ENCODE measurements at regions not wholly inside any gene's neighbourhood (a gene's known extent, or its start where the extent isn't known, plus 50 kb on each side); places are given as distances from the start of the nearest gene placed in this dataset.

GRCh38 chr12:115259968-115260747 lies 576.2 kb upstream of the TBX3 start:
- DNase-seq (ENCODE audit: low read depth), result no peak

DNA sequence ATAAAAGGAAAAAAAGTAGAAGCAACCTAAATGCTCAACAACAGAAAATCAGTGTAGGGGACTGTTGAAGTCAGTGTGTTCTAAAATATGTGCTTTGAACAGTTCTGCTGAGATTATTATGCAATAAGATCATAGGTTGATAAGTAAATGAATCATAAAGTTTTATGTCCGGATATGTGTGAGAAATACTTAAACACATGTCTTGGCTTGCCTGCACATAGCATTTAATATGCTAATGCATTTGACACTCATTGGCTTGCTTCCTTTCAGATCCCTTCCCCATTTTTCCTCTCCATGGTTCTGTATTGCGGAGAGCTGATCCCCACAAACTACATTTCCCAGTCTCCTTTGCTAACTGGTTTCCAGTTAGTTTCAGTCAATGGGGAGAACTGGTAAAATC lies 573.8 kb upstream of the TBX3 start:
- DNase-seq (ENCODE audit: low read depth), result peak; percentile 77

DNA sequence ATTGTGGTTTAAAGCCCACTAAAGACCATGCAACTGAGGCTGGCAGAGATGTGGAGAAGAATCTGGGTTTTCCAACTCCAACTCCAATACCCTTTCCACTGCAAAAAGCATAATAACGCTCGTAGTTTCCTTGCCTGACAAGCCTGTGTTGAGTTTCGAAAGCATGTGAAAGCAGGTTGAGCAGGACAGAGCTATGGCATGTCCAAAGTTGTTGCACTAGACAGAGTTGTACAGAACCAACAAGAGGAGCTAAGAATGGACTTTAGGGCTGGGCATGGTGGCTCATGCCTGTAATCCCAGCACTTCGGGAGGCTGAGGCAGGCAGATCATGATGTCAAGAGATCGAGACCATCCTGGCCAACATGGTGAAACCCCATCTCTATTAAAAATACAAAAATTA lies 572.0 kb upstream of the TBX3 start:
- no peak for DNase-seq (ENCODE audit: low read depth)

GRCh38 chr12:115255257-115255656 lies 571.3 kb upstream of the TBX3 start:
- no peak for DNase-seq (ENCODE audit: low read depth)

GRCh38 chr12:115253049-115253448 lies 569.1 kb upstream of the TBX3 start:
- no peak for DNase-seq (ENCODE audit: low read depth)

DNA sequence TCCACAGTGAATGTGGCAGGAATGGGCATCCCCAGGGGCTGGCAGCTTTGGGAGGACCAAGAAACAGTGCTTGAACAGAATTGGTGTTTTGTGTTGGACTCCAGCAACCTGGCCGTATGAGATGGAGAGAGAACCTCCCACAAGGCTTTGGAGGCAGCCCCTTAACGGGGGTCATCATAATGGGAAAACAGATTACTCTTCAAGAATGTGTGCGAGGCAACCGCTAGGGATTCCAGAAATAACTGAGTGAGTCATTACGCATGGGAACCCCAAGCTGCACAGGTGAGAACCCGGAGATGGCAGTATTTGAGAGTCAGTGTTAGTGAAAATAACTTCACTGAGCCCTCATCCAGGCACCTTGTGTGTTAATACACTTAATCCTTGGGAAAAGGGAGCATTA lies 567.8 kb upstream of the TBX3 start:
- DNase-seq (ENCODE audit: low read depth), result no peak

DNA sequence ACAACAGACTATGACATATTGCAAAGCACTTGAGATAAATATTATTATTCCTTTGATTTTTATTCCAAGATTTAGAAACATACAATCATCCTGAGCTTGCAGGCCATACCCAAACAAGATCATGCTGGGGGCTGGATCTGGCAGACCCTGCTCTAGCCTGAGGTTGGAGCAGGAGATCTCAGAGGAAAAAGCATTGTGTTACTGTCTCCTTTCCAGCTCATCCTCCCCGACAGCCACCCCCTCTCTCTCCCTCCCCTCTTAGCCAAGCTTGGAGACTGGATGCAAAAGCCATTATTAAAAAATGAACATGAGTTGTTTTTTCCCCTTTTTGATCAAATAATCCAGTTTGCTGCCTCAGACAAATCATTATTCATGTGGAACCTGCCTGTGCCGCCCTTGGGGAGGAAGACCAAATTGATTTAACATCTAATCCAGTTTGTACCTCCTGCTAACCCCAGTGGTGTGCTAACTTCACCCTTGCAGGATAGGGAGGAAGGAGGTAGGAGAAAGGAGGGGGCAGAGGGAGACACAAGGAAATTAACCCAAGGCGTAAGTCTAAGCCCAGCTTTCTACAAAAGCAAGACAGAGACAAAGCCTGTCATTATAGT lies 565.8 kb upstream of the TBX3 start:
- no peak for DNase-seq (ENCODE audit: low read depth)

DNA sequence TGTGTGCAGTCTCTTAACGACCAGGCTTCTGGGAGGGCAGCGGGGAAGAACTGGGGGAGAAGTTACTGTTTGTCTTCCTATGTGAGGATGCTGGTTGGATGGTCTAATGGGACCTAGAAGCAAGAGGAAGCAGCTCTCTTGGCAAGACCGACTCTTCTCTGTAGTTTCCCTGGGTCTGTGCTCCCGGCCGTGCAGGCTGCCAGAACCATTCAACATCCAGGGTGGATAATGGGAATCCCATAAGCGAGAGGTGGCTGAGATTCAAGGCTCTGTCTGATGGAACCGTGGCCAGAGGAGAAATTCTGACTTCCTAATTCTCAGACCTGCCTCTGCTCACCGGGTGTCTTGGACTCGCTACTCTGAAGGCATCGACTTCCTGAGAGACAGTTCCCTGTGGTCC lies 561.0 kb upstream of the TBX3 start:
- no peak for DNase-seq (ENCODE audit: low read depth)

DNA sequence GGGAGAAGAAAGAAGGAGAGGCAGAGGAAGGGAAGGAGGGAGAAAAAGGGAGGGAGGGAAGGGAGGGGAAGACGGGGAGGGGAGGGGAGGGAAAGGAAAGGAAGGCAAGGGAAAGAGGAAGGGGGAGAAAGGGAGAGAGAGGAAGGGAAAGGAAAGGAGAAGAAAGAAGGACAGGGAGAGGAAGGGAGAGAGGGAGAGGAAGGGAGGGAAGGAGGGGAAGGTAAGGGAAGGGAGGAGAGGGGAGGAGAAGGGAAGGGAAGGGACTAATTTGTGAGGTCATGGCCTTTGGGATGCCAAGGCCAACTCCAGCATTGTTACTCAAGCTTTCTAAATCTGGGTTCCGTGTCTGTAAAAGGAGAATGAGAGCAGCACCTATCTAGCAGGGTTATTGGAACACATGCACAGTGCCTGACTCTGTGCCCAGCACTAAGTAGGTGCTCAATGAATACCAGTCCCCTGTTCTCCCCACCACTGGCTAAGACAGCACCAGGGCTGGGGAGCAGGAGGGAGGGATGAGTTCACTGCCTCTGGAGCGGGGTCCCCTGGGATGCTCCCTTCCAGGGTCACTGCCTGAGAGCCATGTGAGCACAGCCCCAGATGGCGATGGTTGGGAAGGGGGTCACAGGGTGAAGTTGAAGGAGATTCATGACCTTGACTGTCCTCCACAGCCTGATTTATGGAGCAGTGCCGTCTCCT lies 560.1 kb upstream of the TBX3 start:
- no peak for DNase-seq (ENCODE audit: low read depth)

GRCh38 chr12:115240251-115240650 lies 556.3 kb upstream of the TBX3 start:
- no peak for DNase-seq (ENCODE audit: low read depth)

DNA sequence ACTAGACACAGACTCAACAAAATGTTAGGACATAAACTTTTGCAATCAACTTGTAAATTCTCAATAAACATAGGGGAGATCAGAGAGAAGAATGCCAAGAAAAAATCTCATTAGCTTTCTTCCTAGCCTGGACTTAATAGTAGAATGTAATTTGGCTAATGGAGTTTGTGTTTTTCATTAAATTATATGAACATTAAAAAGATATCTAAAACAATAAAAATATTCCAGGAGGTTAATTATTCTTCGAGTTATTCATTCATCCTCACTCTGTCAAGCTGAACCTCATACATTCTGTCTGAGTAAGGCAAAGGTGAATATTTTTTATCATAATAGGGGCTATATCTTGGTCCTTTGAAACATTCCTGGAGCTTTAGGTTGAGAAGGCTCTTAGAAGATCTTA lies 551.9 kb upstream of the TBX3 start:
- DNase-seq (ENCODE audit: low read depth), result no peak

GRCh38 chr12:115233891-115234543 lies 550.0 kb upstream of the TBX3 start:
- no peak for DNase-seq (ENCODE audit: low read depth)

GRCh38 chr12:115232455-115233156 lies 548.6 kb upstream of the TBX3 start:
- peak; percentile 77 for DNase-seq (ENCODE audit: low read depth)

DNA sequence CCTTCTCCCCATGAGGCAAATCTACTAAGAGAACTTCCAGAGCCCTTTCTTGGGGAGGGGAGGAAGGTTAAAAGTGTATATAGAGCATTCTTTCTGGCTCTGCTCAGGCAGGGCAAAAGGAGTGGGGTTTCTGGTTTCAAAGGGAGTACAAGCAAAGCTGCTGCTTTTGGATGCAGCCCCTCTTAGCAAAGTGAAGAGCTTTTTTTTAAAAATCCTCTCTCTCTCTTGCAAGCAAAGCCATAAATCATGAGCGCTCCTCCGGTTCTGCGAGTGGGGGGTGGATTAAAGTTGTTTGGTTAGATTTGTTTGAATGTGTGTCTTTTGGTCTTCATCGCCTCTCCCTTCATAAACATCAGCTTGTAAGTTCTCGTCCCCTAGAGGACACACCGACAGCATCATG lies 546.6 kb upstream of the TBX3 start:
- DNase-seq (ENCODE audit: low read depth), result no peak

DNA sequence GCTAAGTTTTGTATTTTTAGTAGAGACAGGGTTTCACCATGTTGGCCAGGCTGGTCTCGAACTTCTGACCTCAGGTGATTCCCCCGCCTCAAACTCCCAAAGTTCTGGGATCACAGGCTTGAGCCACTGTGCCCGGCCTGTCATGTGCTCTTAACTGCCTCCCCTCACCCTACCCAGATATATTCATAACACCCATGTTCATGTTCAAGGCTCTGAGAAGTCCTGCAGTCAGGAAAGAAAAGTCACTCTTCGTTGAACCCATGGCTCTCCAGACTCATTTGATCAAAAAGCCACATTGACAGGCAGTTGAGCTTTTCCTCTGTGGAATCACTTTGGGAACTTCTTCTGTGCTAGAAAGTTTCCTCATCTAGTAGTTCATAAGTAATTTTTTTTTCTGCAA lies 545.5 kb upstream of the TBX3 start:
- no peak for DNase-seq (ENCODE audit: low read depth)

DNA sequence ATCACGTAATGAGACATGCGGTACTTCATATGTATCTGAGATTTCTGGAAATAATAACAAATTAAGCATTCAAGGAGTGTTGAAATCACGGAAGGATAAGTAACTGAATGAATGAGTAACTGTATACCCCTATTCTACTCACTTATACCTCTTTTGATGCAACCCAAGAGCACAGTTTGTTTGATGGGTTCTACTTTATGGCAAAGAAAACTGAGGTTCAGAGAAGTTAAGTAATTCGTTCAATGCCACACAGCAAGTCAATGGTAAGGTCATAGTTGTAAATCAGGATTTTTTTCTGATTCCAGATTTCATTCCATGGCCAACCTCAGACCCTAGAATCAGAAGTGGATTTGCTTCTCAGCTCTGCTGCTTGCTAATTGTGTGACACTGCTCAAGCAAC lies 544.5 kb upstream of the TBX3 start:
- no peak for DNase-seq (ENCODE audit: low read depth)

- DNase-seq (ENCODE audit: low read depth), result peak; percentile 96
Measured at GRCh38 chr12:115227137-115227615, 543.2 kb upstream of the TBX3 start.

DNA sequence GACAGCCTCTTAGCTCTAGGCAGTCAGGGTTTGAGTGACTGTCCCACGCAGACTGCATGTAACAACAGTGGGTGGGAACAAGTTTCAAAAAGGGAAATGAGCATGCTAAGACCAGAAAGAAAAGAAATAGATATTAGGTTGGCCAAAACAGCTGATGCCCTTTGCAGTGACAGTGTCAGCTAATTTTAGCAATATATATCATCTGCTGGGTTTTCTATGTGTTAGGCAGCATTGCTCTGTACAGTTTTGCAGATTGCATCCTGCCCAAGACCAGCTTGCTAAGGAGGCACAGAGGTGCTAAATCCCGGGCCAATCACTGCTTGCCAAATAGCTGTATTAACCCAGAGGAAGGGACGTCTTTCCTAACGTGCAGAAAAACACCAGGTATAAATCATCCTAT lies 541.9 kb upstream of the TBX3 start:
- no peak for DNase-seq (ENCODE audit: low read depth)

DNA sequence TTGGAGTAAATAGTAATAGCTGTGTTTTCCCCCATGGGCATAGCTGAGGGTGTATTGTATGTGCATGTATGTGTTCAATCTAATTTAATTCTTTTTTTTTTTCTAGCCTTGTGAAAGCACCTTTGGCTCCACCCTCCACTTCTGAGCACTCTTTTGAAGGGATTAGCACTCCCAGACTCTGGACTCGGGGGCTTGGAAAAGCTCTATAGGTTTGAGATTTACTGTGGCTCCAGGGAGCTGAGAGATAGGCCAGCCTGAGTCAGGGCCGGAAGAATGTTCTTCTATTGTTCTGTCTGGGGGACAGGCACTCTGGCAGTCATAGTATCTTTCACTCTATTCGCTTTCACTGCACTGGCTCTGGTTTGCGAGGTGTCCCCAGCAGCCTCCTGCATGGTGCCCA lies 540.0 kb upstream of the TBX3 start:
- DNase-seq (ENCODE audit: low read depth), result peak; percentile 39

DNA sequence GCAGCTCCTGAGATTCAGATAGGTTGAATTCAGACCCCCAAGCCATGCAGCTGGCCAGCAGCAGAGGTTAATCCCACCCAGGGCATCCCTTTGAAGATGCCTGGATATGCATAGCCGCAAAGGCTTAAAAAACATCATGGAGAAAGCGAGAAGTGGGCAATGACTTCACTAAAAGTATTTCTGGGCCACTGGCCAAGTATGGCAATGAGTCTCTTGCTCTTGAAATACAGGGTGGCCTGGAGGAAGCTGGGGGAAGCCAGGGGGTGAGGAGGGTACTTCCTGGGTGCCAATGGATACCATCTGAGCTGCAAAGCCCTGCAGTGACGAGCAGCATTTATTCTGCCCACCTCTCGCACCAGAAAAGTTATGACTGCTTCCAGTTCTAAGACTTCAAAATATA lies 539.3 kb upstream of the TBX3 start:
- peak; percentile 86 for DNase-seq (ENCODE audit: low read depth)

DNA sequence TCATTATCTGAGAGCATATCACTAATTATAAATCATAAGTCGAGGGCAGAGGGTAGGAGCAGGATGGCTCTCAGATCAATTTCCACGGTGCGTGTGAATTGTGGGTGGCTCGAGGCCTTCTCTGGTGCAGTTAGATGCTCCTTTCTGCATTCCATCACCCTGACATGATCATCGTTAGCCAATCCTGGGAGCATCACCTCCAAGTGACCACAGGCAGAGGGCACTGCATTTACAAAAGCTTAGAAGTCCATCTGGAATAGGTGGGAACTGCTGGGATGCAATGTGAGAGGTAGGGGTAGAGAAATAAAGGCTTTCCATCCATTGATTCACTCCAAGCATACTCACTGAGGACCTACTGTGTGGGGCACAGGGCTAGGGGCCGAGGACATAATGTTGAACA lies 538.2 kb upstream of the TBX3 start:
- no peak for DNase-seq (ENCODE audit: low read depth)

DNA sequence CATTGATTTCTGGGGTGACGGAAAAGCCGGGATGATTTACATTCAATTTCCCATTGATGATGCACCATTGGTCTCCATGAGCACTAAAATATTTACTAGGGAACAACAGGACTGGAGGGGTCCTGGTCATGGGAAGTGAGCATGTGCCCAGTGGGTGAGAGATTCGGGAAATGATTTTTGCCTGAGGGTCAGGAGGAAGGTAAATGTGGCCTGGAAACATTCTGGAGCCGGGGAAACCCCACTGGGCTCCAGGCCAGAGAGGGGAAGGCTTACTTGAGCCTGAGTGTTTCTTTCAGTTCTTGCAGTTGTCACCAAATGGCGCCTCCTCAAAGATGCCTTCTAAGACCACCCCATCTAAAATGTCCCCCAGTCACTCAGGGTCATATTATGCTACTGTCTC lies 532.3 kb upstream of the TBX3 start:
- DNase-seq (ENCODE audit: low read depth), result no peak

Measured in EH (cell line).